H1 (cell line): ENCODE measurements at regions not wholly inside any gene's neighbourhood (a gene's known extent, or its start where the extent isn't known, plus 50 kb on each side); places are given as distances from the start of the nearest gene placed in this dataset.

Experiments used
- CTCF ChIA-PET: fragments of 300-600 bp; sonication (Branson Sonifier 250); formaldehyde crosslinking; loops from one replicate; lab custom pipeline; 2021; ENCODE audit not compliant: partially characterized antibody; lab: Charles Lee
- POLR2A ChIA-PET: fragments of 300-600 bp; sonication (Branson Sonifier 250); formaldehyde crosslinking; loops from one replicate; lab custom pipeline; 2021; ENCODE audit warnings: inconsistent platforms; ENCODE audit not compliant: partially characterized antibody; lab: Charles Lee
- DNase-seq, 2 experiments: peaks; one replicate each; pipeline versions ENCODE4 v3.0.0 to v3.0.0-alpha.2; 2010 to 2022; ENCODE audit warnings: low spot score in 2 of 2, low read depth in 1 of 2, mixed read lengths in 1 of 2
- FAIRE-seq: peaks from 2 replicates; lab custom pipeline; 2011; peaks lifted over from hg19 to GRCh38; lab: Jason Lieb, UNC
- H2AFZ ChIP-seq: 2 replicates; pipeline ENCODE4 v1.8.1; 2012; ENCODE audit warnings: low read length, inconsistent platforms
- H2AK5ac ChIP-seq: 2 replicates; pipeline ENCODE4 v1.6.1; 2013; ENCODE audit warnings: low read depth, low read length
- H2BK120ac ChIP-seq: replicated peaks from 2 replicates; pipeline ENCODE3; 2013; ENCODE audit warnings: low read depth, low read length, inconsistent platforms
- H2BK12ac ChIP-seq: 2 replicates; pipeline ENCODE4 v1.6.1; 2013; ENCODE audit warnings: low read depth, low read length
- H2BK15ac ChIP-seq: 2 replicates; pipeline ENCODE4 v1.6.1; 2013; ENCODE audit warnings: low read length
- H2BK20ac ChIP-seq: 2 replicates; pipeline ENCODE4 v1.6.1; 2013; ENCODE audit warnings: low read length
- H2BK5ac ChIP-seq: 2 replicates; pipeline ENCODE4 v1.6.1; 2013; ENCODE audit warnings: low read depth, low read length
- H3K14ac ChIP-seq: 2 replicates; pipeline ENCODE4 v1.6.1; 2013; ENCODE audit warnings: inconsistent platforms; ENCODE audit not compliant: insufficient read length
- H3K18ac ChIP-seq: 2 replicates; pipeline ENCODE4 v1.6.1; 2013; ENCODE audit warnings: low read length; ENCODE audit errors: extremely low read depth
- H3K23ac ChIP-seq: 2 replicates; pipeline ENCODE4 v1.6.1; 2013; ENCODE audit warnings: inconsistent platforms; ENCODE audit not compliant: insufficient read length
- H3K23me2 ChIP-seq: 2 replicates; pipeline ENCODE4 v1.6.1; 2013; ENCODE audit warnings: low read depth, low read length
- H3K27ac ChIP-seq: 2 replicates; pipeline ENCODE4 v1.6.1; 2011; ENCODE audit warnings: low read depth, low read length, inconsistent platforms
- H3K27me3 ChIP-seq, 4 experiments: replicated peaks in 1 of 4; 1 replicate in 1 of 4; 2 replicates in 3 of 4; pipeline versions ENCODE4 v1.6.1 to v1.8.1; 2011 to 2013; ENCODE audit warnings: low read length in 3 of 4, mild to moderate bottlenecking in 3 of 4, inconsistent platforms in 2 of 4, mixed read lengths in 2 of 4, moderate library complexity in 1 of 4; ENCODE audit not compliant: control insufficient read depth in 3 of 4, insufficient read depth in 3 of 4; ENCODE audit errors: extremely low read depth in 1 of 4
- H3K36me3 ChIP-seq, 4 experiments: 2 replicates each; pipeline versions ENCODE4 v1.6.1 to v1.8.1; 2011 to 2013; ENCODE audit warnings: mild to moderate bottlenecking in 4 of 4, low read length in 3 of 4, moderate library complexity in 2 of 4, control low read depth in 1 of 4, inconsistent platforms in 1 of 4; ENCODE audit not compliant: insufficient read depth in 4 of 4, control insufficient read depth in 2 of 4
- H3K4ac ChIP-seq: replicated peaks from 2 replicates; pipeline ENCODE3; 2013; ENCODE audit warnings: low read length, low read depth, mixed read lengths, inconsistent platforms; ENCODE audit not compliant: insufficient read length
- H3K4me1 ChIP-seq, 4 experiments: replicated peaks in 1 of 4; 1 replicate in 1 of 4; 2 replicates in 3 of 4; pipeline versions ENCODE4 v1.6.1 to v1.8.1; 2011 to 2013; ENCODE audit warnings: low read length in 3 of 4, inconsistent platforms in 2 of 4, mixed read lengths in 1 of 4; ENCODE audit not compliant: insufficient read depth in 4 of 4, control insufficient read depth in 3 of 4
- H3K4me2 ChIP-seq, 2 experiments: 2 replicates each; pipeline versions ENCODE4 v1.6.1 to v1.8.1; 2011 to 2013; ENCODE audit warnings: low read depth in 2 of 2, low read length in 2 of 2, control low read depth in 1 of 2, inconsistent platforms in 1 of 2, mild to moderate bottlenecking in 1 of 2; ENCODE audit not compliant: insufficient read depth in 1 of 2
- H3K4me3 ChIP-seq, 4 experiments: fragments of 200-600, 300-600 bp in 1 of 4; sonication (generic), shearing (Covaris generic), sonication (Bioruptor Twin) in 1 of 4; 2 replicates each; pipeline versions ENCODE4 v1.5.1 to v1.8.1; 2011 to 2016; ENCODE audit warnings: low read length in 4 of 4, low read depth in 3 of 4, control low read depth in 2 of 4, inconsistent platforms in 2 of 4, mild to moderate bottlenecking in 2 of 4, mixed read lengths in 1 of 4, moderate library complexity in 1 of 4; ENCODE audit not compliant: insufficient read depth in 2 of 4; ENCODE audit errors: extremely low read depth in 1 of 4
- H3K56ac ChIP-seq: replicated peaks from 2 replicates; pipeline ENCODE3; 2013; ENCODE audit warnings: low read depth, mild to moderate bottlenecking, mixed read lengths, low read length, inconsistent platforms; ENCODE audit not compliant: insufficient read length
- H3K79me1 ChIP-seq: 2 replicates; pipeline ENCODE4 v1.6.1; 2013; ENCODE audit warnings: low read depth, low read length, control low read depth
- H3K79me2 ChIP-seq, 2 experiments: 2 replicates each; pipeline versions ENCODE4 v1.6.1 to v1.8.1; 2012 to 2013; ENCODE audit warnings: low read length in 2 of 2, mild to moderate bottlenecking in 2 of 2, inconsistent platforms in 1 of 2; ENCODE audit not compliant: insufficient read depth in 2 of 2, control insufficient read depth in 1 of 2
- H3K9ac ChIP-seq, 4 experiments: replicated peaks in 1 of 4; 1 replicate in 1 of 4; 2 replicates in 3 of 4; pipeline versions ENCODE4 v1.6.1 to v1.8.1; 2011 to 2013; ENCODE audit warnings: low read depth in 3 of 4, low read length in 3 of 4, control low read depth in 2 of 4, mild to moderate bottlenecking in 2 of 4, moderate library complexity in 2 of 4, inconsistent platforms in 1 of 4; ENCODE audit errors: extremely low read depth in 1 of 4
- H3K9me3 ChIP-seq, 2 experiments: 2 replicates each; pipeline versions ENCODE4 v1.6.1 to v1.8.1; 2012 to 2013; ENCODE audit warnings: mild to moderate bottlenecking in 2 of 2, moderate library complexity in 2 of 2, control low read depth in 1 of 2, inconsistent platforms in 1 of 2, low read depth in 1 of 2, low read length in 1 of 2, mixed read lengths in 1 of 2; ENCODE audit not compliant: insufficient read depth in 2 of 2
- H4K20me1 ChIP-seq, 2 experiments: replicated peaks in 1 of 2; 2 replicates each; pipeline versions ENCODE3 to v1.8.1; 2011 to 2013; ENCODE audit warnings: inconsistent platforms in 2 of 2, low read length in 2 of 2, mild to moderate bottlenecking in 1 of 2; ENCODE audit not compliant: insufficient read depth in 2 of 2, control insufficient read depth in 1 of 2
- H4K5ac ChIP-seq: 2 replicates; pipeline ENCODE4 v1.6.1; 2013; ENCODE audit warnings: low read length, low read depth, mixed read lengths, inconsistent platforms; ENCODE audit not compliant: insufficient read length
- H4K8ac ChIP-seq: 2 replicates; pipeline ENCODE4 v1.8.0; 2013; ENCODE audit warnings: mild to moderate bottlenecking, moderate library complexity, low read length, inconsistent platforms; ENCODE audit not compliant: insufficient read depth; ENCODE audit errors: extremely low read depth
- H4K91ac ChIP-seq: replicated peaks from 2 replicates; pipeline ENCODE3; 2013; ENCODE audit warnings: low read length, mixed read lengths, inconsistent platforms; ENCODE audit not compliant: insufficient read length
- ASH2L ChIP-seq: fragments of 200-600, 300-600 bp; sonication (generic); IDR thresholded peaks from one replicate; pipeline ENCODE4 v1.7.1; 2017; ENCODE audit warnings: low read length
- KDM4A ChIP-seq: IDR thresholded peaks from one replicate; pipeline ENCODE4 v1.7.1; 2012; ENCODE audit warnings: low read depth, mild to moderate bottlenecking, moderate library complexity, low read length, inconsistent platforms; ENCODE audit not compliant: severe bottlenecking
- MAFK ChIP-seq: IDR thresholded peaks from 2 replicates; pipeline ENCODE4 v1.6.1; 2012; ENCODE audit warnings: low read depth, mild to moderate bottlenecking, improper control_type of control experiment, low read length
- MAX ChIP-seq: IDR thresholded peaks from 2 replicates; pipeline ENCODE4 v1.6.1; 2012; ENCODE audit warnings: inconsistent platforms
- POU5F1 ChIP-seq: IDR thresholded peaks from 2 replicates; pipeline ENCODE4 v1.6.1; 2011; ENCODE audit warnings: low read depth, mild to moderate bottlenecking, low read length, moderate library complexity
- RBBP5 ChIP-seq: IDR thresholded peaks from 2 replicates; pipeline ENCODE4 v1.7.1; 2012; ENCODE audit warnings: low read depth, mild to moderate bottlenecking, inconsistent platforms, low read length, moderate library complexity, borderline replicate concordance
- SIRT6 ChIP-seq: IDR thresholded peaks from one replicate; pipeline ENCODE4 v1.7.1; 2012; ENCODE audit warnings: low read length, inconsistent platforms
- SUZ12 ChIP-seq: fragments of 200-600 bp; sonication (generic); IDR thresholded peaks from 2 replicates; pipeline ENCODE4 v1.6.1; 2012; ENCODE audit warnings: mild to moderate bottlenecking, inconsistent platforms, low read length, moderate library complexity, mixed read lengths
- TEAD4 ChIP-seq: IDR thresholded peaks from 2 replicates; pipeline ENCODE4 v1.6.1; 2012; ENCODE audit warnings: low read depth, low read length, inconsistent platforms, mixed read lengths
- YY1 ChIP-seq: IDR thresholded peaks from 2 replicates; pipeline ENCODE4 v1.6.1; 2011; ENCODE audit warnings: low read depth, mild to moderate bottlenecking, low read length
- WGBS, 2 experiments: shearing (Covaris generic) in 1 of 2; methylation state at CpG; one replicate each; pipeline versions ENCODE4 v1.1.6 to v1.1.7; 2013 to 2015; ENCODE audit warnings: low lambda C conversion rate in 2 of 2, mixed read lengths in 2 of 2, inconsistent platforms in 1 of 2, low coverage in 1 of 2, missing lambda C conversion rate in 1 of 2; ENCODE audit not compliant: insufficient replicate concordance in 2 of 2, insufficient coverage in 1 of 2, insufficient read length in 1 of 2; ENCODE audit errors: extremely low coverage in 1 of 2, missing lambda C conversion rate in 1 of 2; 5-methylcytosine and 5-hydroxymethylcytosine counted together

GRCh38 chr4:126678618-126679017, 954.1 kb upstream of the INTU start:
- Histone ChIP-seq H4K5ac (no peak overlapping the region), H2AK5ac (no peak overlapping the region), H3K23ac (no peak overlapping the region), H3K4ac (no peak overlapping the region), H3K18ac (no peak overlapping the region), H3K4me3 (no peak overlapping the region), H3K36me3 (no peaks in the 10 kb centered on the region), H3K27ac (no peak overlapping the region), H2BK20ac (no peak overlapping the region), H3K9ac (no peak overlapping the region), H4K8ac (no peak overlapping the region), H3K4me2 (no peak overlapping the region), H3K56ac (no peak overlapping the region), H2BK5ac (no peak overlapping the region), H3K9me3 (no peaks in the 10 kb centered on the region), H3K27me3 (no peaks in the 10 kb centered on the region), H4K20me1 (no peaks in the 10 kb centered on the region), H3K79me1 (no peaks in the 10 kb centered on the region), H2BK120ac (no peak overlapping the region), H2BK15ac (no peak overlapping the region), H4K91ac (no peak overlapping the region), H3K79me2 (no peaks in the 10 kb centered on the region), H3K14ac (no peak overlapping the region), H2BK12ac (no peak overlapping the region), H2AFZ (0 out of 2 replicates have a peak overlapping the region, but pooled peaks have one; percentile 10), H3K23me2 (no peaks in the 10 kb centered on the region; the same call in 1 of the 2 replicates), H3K4me1 (no peaks in the 10 kb centered on the region)
- ChIA-PET POLR2A (no interaction called here), CTCF (interaction anchor here (0.9 to 1.2 kb wide), 3 partner anchors 8 to 19 kb away, joined by 3 to 5 read pairs (median 3); no protein-coding TSS in a partner anchor)
- no peak for DNase-seq
- FAIRE-seq = no peak
- no peak for TF ChIP-seq KDM4A
- no peak for TF ChIP-seq YY1
- TF ChIP-seq SUZ12 = no peak
- no peak for TF ChIP-seq RBBP5
- no peak for TF ChIP-seq SIRT6
- no peak for TF ChIP-seq TEAD4
- no peak for TF ChIP-seq POU5F1
- TF ChIP-seq MAX = no peak
- TF ChIP-seq ASH2L = no peak
- no peak for TF ChIP-seq MAFK
- 81% methylated on average over 2 of the region's 2 CpGs; no CpG with 5 or more reads in 1 of the 2 experiments for WGBS, 2 experiments
